ENCODE measurements at regions not wholly inside any gene's neighbourhood (a gene's known extent, or its start where the extent isn't known, plus 50 kb on each side); places are given as distances from the start of the nearest gene placed in this dataset.

DNA sequence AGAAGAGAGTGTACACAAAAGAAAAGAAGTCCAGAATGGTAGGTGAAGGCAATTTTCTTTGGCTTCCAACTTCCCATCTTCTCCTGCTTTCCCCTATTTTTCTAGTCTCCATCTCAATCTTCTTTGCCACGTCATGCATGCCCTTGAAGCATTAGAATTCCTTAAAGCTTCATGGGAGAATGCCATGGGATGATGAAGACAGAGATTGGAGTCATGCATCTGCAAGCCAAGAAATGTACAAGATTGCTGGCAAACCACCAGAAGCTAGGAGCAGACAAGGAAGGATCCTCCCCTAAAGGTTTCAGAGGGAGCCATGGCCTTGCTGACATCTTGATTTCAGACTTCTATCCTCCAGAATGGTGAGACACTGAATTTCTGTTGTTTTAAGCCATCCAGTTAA is 305.9 kb downstream of the HRH4 start:
- TF ChIP-seq, protein P1, sequence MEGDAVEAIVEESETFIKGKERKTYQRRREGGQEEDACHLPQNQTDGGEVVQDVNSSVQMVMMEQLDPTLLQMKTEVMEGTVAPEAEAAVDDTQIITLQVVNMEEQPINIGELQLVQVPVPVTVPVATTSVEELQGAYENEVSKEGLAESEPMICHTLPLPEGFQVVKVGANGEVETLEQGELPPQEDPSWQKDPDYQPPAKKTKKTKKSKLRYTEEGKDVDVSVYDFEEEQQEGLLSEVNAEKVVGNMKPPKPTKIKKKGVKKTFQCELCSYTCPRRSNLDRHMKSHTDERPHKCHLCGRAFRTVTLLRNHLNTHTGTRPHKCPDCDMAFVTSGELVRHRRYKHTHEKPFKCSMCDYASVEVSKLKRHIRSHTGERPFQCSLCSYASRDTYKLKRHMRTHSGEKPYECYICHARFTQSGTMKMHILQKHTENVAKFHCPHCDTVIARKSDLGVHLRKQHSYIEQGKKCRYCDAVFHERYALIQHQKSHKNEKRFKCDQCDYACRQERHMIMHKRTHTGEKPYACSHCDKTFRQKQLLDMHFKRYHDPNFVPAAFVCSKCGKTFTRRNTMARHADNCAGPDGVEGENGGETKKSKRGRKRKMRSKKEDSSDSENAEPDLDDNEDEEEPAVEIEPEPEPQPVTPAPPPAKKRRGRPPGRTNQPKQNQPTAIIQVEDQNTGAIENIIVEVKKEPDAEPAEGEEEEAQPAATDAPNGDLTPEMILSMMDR (IDR thresholded peaks at IDR 0.05; ENCODE audit: insufficient read depth, low read length, poor library complexity, severe bottlenecking) = no peak
- TF ChIP-seq EZH2phosphoT487 (conservative IDR thresholded peaks at IDR 0.05; ENCODE audit: low read length) = no peak
